Breast epithelium (tissue), 3 donors: ENCODE measurements at regions not wholly inside any gene's neighbourhood (a gene's known extent, or its start where the extent isn't known, plus 50 kb on each side); places are given as distances from the start of the nearest gene placed in this dataset.

Experiments
- POLR2A ChIP-seq: fragments of 450-650 bp; IDR thresholded peaks from one replicate; pipeline ENCODE4 v1.6.1; 2016; ENCODE audit warnings: antibody characterized with exemption, mild to moderate bottlenecking, moderate library complexity
- POLR2AphosphoS5 ChIP-seq, 3 donors: sonication (generic); formaldehyde crosslinking; IDR thresholded peaks; one replicate each; pipeline ENCODE4 v1.6.1; 2017; ENCODE audit warnings: antibody characterized with exemption in 3 of 3
- TF ChIP-seq, protein P1 (sequence below), 3 donors: fragments of 450-650 bp; IDR thresholded peaks; one replicate each; pipeline ENCODE4 v1.5.1; 2016 to 2017; ENCODE audit warnings: antibody characterized with exemption in 3 of 3, mild to moderate bottlenecking in 3 of 3, moderate library complexity in 3 of 3

DNA sequence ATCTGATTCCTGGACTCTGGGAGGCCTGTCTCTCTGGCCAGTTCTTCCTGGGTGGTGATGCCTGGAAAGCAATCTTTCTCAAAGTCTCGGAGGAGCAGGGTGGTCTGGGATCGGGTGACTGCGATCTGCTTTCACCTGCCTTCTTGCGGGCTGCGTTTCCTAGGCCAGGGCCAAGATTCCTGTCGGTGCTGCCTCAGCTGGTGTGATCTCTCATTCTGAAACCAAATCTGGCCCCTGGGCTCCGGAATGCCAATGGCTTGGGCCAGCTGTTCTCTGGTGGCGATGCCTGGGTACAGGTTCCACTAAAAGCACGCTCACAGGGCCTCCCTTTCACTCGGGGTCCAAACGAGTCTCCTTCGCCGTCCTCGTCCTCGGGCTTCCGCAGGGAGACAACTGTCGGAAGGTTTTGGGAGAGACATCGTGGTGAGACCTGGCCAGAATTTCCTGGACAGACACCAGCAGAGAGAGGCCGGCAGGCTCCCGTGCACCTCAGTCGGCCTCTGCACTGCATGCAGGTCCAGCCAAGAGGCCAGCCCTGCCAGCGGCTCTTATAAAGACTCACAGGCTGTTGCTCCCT, 187.1 kb downstream of the ALG10 start:
- TF ChIP-seq, protein P1, sequence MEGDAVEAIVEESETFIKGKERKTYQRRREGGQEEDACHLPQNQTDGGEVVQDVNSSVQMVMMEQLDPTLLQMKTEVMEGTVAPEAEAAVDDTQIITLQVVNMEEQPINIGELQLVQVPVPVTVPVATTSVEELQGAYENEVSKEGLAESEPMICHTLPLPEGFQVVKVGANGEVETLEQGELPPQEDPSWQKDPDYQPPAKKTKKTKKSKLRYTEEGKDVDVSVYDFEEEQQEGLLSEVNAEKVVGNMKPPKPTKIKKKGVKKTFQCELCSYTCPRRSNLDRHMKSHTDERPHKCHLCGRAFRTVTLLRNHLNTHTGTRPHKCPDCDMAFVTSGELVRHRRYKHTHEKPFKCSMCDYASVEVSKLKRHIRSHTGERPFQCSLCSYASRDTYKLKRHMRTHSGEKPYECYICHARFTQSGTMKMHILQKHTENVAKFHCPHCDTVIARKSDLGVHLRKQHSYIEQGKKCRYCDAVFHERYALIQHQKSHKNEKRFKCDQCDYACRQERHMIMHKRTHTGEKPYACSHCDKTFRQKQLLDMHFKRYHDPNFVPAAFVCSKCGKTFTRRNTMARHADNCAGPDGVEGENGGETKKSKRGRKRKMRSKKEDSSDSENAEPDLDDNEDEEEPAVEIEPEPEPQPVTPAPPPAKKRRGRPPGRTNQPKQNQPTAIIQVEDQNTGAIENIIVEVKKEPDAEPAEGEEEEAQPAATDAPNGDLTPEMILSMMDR (IDR thresholded peaks at IDR 0.05) = no peak
- TF ChIP-seq POLR2A (no peak), POLR2AphosphoS5 (IDR thresholded peaks at IDR 0.05) (no peak)
